SK-N-SH treated with all-trans-retinoic acid at 6 μM for 48 hours (cell line): ENCODE measurements at regions not wholly inside any gene's neighbourhood (a gene's known extent, or its start where the extent isn't known, plus 50 kb on each side); places are given as distances from the start of the nearest gene placed in this dataset.

Experiments used
- GLIS3 ChIP-seq: fragments of 250-450 bp; sonication (Bioruptor Pico); IDR thresholded peaks from 2 replicates; pipeline ENCODE4 v1.5.0; 2020; ENCODE audit warnings: mild to moderate bottlenecking, moderate library complexity
- OSR1 ChIP-seq: fragments of 250-450 bp; sonication (Bioruptor Pico); IDR thresholded peaks from 2 replicates; pipeline ENCODE4 v1.8.0; 2022; ENCODE audit warnings: moderate library complexity, mild to moderate bottlenecking, inconsistent platforms
- SNAI2 ChIP-seq: fragments of 250-450 bp; sonication (Bioruptor Pico); IDR thresholded peaks from 2 replicates; pipeline ENCODE4 v1.5.0; 2020; ENCODE audit warnings: mild to moderate bottlenecking, moderate library complexity
- TOX ChIP-seq: fragments of 250-450 bp; sonication (Bioruptor Pico); IDR thresholded peaks from 2 replicates; pipeline ENCODE4 v1.8.0; 2021; ENCODE audit warnings: mild to moderate bottlenecking, moderate library complexity, borderline replicate concordance
- ZFP30 ChIP-seq: fragments of 450-650 bp; formaldehyde crosslinking; IDR thresholded peaks from 2 replicates; pipeline ENCODE4 v1.5.0; 2022; ENCODE audit warnings: mild to moderate bottlenecking, moderate library complexity
- ZNF8 ChIP-seq: fragments of 450-650 bp; formaldehyde crosslinking; IDR thresholded peaks from 2 replicates; pipeline ENCODE4 v1.5.0; 2020; ENCODE audit warnings: mild to moderate bottlenecking, moderate library complexity
- TF ChIP-seq, protein P1 (sequence below): fragments of 250-450 bp; sonication (Bioruptor Pico); IDR thresholded peaks from 2 replicates; pipeline ENCODE4 v1.5.1; 2021; ENCODE audit warnings: mild to moderate bottlenecking, moderate library complexity
- TF ChIP-seq, protein P2 (sequence below): fragments of 250-450 bp; sonication (Bioruptor Pico); IDR thresholded peaks from 2 replicates; pipeline ENCODE4 v1.8.0; 2020; ENCODE audit warnings: mild to moderate bottlenecking, moderate library complexity, borderline replicate concordance

DNA sequence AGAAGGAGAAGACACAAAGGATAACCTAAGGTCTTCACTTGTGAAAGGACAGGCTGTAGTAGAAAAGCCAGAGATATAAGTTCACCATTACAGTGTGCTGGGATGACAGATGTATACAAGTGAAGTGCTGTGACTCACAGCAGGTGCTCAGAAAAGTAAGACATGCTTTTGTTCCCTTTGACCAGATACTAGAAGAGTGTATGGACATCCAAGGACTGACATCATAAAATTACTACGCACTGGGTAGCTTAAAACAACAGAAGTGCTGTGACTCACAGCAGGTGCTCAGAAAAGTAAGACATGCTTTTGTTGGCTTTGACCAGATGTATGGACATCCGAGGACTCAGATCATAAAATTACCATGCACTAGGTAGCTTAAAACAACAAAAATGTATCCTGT lies 61.6 kb upstream of the BTC start:
- TF ChIP-seq, protein P1, sequence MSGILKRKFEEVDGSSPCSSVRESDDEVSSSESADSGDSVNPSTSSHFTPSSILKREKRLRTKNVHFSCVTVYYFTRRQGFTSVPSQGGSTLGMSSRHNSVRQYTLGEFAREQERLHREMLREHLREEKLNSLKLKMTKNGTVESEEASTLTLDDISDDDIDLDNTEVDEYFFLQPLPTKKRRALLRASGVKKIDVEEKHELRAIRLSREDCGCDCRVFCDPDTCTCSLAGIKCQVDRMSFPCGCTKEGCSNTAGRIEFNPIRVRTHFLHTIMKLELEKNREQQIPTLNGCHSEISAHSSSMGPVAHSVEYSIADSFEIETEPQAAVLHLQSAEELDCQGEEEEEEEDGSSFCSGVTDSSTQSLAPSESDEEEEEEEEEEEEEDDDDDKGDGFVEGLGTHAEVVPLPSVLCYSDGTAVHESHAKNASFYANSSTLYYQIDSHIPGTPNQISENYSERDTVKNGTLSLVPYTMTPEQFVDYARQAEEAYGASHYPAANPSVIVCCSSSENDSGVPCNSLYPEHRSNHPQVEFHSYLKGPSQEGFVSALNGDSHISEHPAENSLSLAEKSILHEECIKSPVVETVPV: no peak
- TF ChIP-seq, protein P2, sequence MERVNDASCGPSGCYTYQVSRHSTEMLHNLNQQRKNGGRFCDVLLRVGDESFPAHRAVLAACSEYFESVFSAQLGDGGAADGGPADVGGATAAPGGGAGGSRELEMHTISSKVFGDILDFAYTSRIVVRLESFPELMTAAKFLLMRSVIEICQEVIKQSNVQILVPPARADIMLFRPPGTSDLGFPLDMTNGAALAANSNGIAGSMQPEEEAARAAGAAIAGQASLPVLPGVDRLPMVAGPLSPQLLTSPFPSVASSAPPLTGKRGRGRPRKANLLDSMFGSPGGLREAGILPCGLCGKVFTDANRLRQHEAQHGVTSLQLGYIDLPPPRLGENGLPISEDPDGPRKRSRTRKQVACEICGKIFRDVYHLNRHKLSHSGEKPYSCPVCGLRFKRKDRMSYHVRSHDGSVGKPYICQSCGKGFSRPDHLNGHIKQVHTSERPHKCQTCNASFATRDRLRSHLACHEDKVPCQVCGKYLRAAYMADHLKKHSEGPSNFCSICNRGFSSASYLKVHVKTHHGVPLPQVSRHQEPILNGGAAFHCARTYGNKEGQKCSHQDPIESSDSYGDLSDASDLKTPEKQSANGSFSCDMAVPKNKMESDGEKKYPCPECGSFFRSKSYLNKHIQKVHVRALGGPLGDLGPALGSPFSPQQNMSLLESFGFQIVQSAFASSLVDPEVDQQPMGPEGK: no peak
- TF ChIP-seq OSR1: no peak
- TF ChIP-seq GLIS3 (CRISPR knock-in tag): no peak
- no peak for TF ChIP-seq TOX (CRISPR knock-in tag)
- TF ChIP-seq ZFP30 (CRISPR knock-in tag): no peak
- TF ChIP-seq SNAI2: no peak
- TF ChIP-seq ZNF8 (CRISPR knock-in tag): no peak
